T-cell (primary cell): ENCODE measurements at regions not wholly inside any gene's neighbourhood (a gene's known extent, or its start where the extent isn't known, plus 50 kb on each side); places are given as distances from the start of the nearest gene placed in this dataset.
"Not testable (repeated sequence)": the region's sequence is repeated elsewhere in the genome, so short reads cannot be mapped to it uniquely, and the experiment has no call there.

Experiments
- ATAC-seq, 4 experiments: fragments of 200-7000 bp in 3 of 4; fragments of 150-1000 bp in 1 of 4; cut with Tn5 transposase; replicated peaks in 1 of 4; 1 replicate in 3 of 4; 2 replicates in 1 of 4; pipeline ENCODE4 v1.10.0; 2021; ENCODE audit warnings: moderate library complexity in 3 of 4, mild to moderate bottlenecking in 2 of 4, moderate number of reproducible peaks in 1 of 4
- CTCF ChIA-PET, 2 donors: fragments of 300-600 bp; sonication (Branson Sonifier 250); formaldehyde crosslinking; loops; one replicate each; lab custom pipeline; 2022; ENCODE audit warnings: antibody characterized with exemption in 2 of 2; lab: Charles Lee
- POLR2A ChIA-PET, 2 donors: fragments of 300-600 bp; sonication (Branson Sonifier 250); formaldehyde crosslinking; loops; one replicate each; lab custom pipeline; 2022; ENCODE audit warnings: antibody characterized with exemption in 2 of 2; lab: Charles Lee
- DNase-seq, 35 experiments: peaks; one replicate each; pipeline versions ENCODE4 v3.0.0 to v3.0.0-alpha.2; 2013 to 2023
- H3K27ac ChIP-seq: one replicate; pipeline ENCODE4 v1.5.1; 2013; ENCODE audit warnings: low read length
- H3K27me3 ChIP-seq, 2 experiments: replicated peaks in 1 of 2; 1 replicate in 1 of 2; 2 replicates in 1 of 2; pipeline versions ENCODE4 v1.6.1 to v1.7.0; 2013; ENCODE audit warnings: low read length in 1 of 2, mixed read lengths in 1 of 2; ENCODE audit not compliant: control insufficient read depth in 2 of 2, insufficient read depth in 2 of 2; ENCODE audit errors: extremely low read depth in 1 of 2
- H3K36me3 ChIP-seq, 2 donors: 1 replicate in 1 of 2; 2 replicates in 1 of 2; pipeline versions ENCODE4 v1.6.1 to v1.7.0; 2013; ENCODE audit warnings: low read length in 1 of 2; ENCODE audit not compliant: control insufficient read depth in 2 of 2, insufficient read depth in 1 of 2; ENCODE audit errors: extremely low read depth in 1 of 2
- H3K4me1 ChIP-seq, 2 experiments: 1 replicate in 1 of 2; 2 replicates in 1 of 2; pipeline versions ENCODE4 v1.6.1 to v1.7.0; 2013; ENCODE audit warnings: low read length in 2 of 2, mixed read lengths in 1 of 2; ENCODE audit not compliant: insufficient read depth in 2 of 2, control insufficient read depth in 1 of 2; ENCODE audit errors: extremely low read depth in 1 of 2
- H3K4me3 ChIP-seq, 2 donors: 1 replicate in 1 of 2; 2 replicates in 1 of 2; pipeline versions ENCODE4 v1.5.1 to v1.7.0; 2013; ENCODE audit warnings: mild to moderate bottlenecking in 2 of 2, low read length in 1 of 2, moderate library complexity in 1 of 2; ENCODE audit not compliant: control insufficient read depth in 1 of 2; ENCODE audit errors: extremely low read depth in 1 of 2
- H3K9me3 ChIP-seq: 2 replicates; pipeline ENCODE4 v1.7.0; 2013
- H3K27ac Mint-ChIP-seq, 2 donors: one replicate each; pipeline ENCODE4 v1.8.0; 2020 to 2021; ENCODE audit warnings: mild to moderate bottlenecking in 2 of 2, mixed read lengths in 2 of 2
- H3K27me3 Mint-ChIP-seq, 2 donors: one replicate each; pipeline ENCODE4 v1.8.0; 2021 to 2022; ENCODE audit warnings: mixed read lengths in 2 of 2
- H3K36me3 Mint-ChIP-seq: one replicate; pipeline ENCODE4 v1.8.0; 2021; ENCODE audit warnings: mixed read lengths
- H3K4me1 Mint-ChIP-seq, 3 donors: one replicate each; pipeline ENCODE4 v1.8.0; 2020 to 2022; ENCODE audit warnings: mixed read lengths in 3 of 3, mild to moderate bottlenecking in 1 of 3
- H3K4me3 Mint-ChIP-seq, 3 donors: one replicate each; pipeline ENCODE4 v1.8.0; 2020 to 2022; ENCODE audit warnings: mild to moderate bottlenecking in 3 of 3, mixed read lengths in 3 of 3, moderate library complexity in 3 of 3
- H3K9me3 Mint-ChIP-seq, 3 donors: one replicate each; pipeline ENCODE4 v1.8.0; 2020 to 2022; ENCODE audit warnings: mixed read lengths in 3 of 3
- WGBS: methylation state at CpG from one replicate; pipeline ENCODE4 v1.1.5; 2013; ENCODE audit warnings: missing lambda C conversion rate; ENCODE audit not compliant: insufficient coverage; 5-methylcytosine and 5-hydroxymethylcytosine counted together

GRCh38 chrY:11461406-11461805, 1239.6 kb upstream of the USP9Y start:
- H3K27ac ChIP-seq, H3K4me1 ChIP-seq, H3K36me3 ChIP-seq, H3K27me3 ChIP-seq, H3K9me3 Mint-ChIP-seq, H3K9me3 ChIP-seq, H3K27me3 Mint-ChIP-seq, ATAC-seq, H3K4me1 Mint-ChIP-seq, CTCF ChIA-PET, H3K4me3 Mint-ChIP-seq, POLR2A ChIA-PET, H3K36me3 Mint-ChIP-seq, H3K27ac Mint-ChIP-seq, H3K4me3 ChIP-seq: not testable (repeated sequence)
- peak in 1 of 35 experiments; percentile 1 for DNase-seq
- no CpG with 5 or more reads among the region's 4 CpGs for WGBS

DNA sequence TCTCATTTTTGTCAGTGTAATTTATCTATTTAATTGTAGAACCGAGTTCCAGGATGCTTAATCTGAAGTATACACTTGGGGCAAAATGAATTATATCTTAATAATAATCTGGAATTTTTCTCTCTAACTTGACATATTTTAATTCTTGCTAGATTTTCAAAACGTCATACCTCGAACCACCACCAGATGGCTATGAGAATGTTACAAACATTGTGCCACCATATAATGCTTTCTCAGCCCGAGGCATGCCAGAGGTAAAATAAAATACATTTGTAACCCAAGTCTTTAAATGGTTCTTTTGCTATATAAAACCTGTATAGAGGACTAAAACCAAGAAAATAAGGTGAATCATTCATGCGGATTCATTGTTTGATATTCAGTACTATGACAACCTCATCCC, 1234.3 kb upstream of the USP9Y start:
- H3K27me3 ChIP-seq, H3K36me3 ChIP-seq, H3K4me1 ChIP-seq, H3K4me3 Mint-ChIP-seq, H3K9me3 Mint-ChIP-seq, H3K9me3 ChIP-seq, CTCF ChIA-PET, H3K27ac ChIP-seq, ATAC-seq, H3K27ac Mint-ChIP-seq, H3K4me3 ChIP-seq, H3K36me3 Mint-ChIP-seq, DNase-seq, H3K27me3 Mint-ChIP-seq, POLR2A ChIA-PET, H3K4me1 Mint-ChIP-seq: not testable (repeated sequence)
- WGBS = no CpG with 5 or more reads among the region's 5 CpGs
